Psoas muscle (tissue), 7 donors: ENCODE measurements at regions not wholly inside any gene's neighbourhood (a gene's known extent, or its start where the extent isn't known, plus 50 kb on each side); places are given as distances from the start of the nearest gene placed in this dataset.

Experiments used
- ATAC-seq, 4 donors: fragments of 200-7000 bp; cut with Tn5 transposase; one replicate each; pipeline ENCODE4 v1.9.1; 2020; ENCODE audit warnings: moderate library complexity in 3 of 4, mild to moderate bottlenecking in 2 of 4
- DNase-seq, 2 donors: peaks; one replicate each; pipeline ENCODE4 v3.0.0-alpha.2; 2020
- H3K27ac ChIP-seq: fragments of 200-600 bp; one replicate; pipeline ENCODE4 v1.8.0; 2022
- H3K27me3 ChIP-seq, 3 donors: fragments of 200-600 bp in 1 of 3; one replicate each; pipeline versions ENCODE4 v1.6.1 to v1.8.0; 2013 to 2022; ENCODE audit warnings: low read length in 2 of 3, mild to moderate bottlenecking in 2 of 3, moderate library complexity in 1 of 3; ENCODE audit not compliant: insufficient read depth in 3 of 3
- H3K36me3 ChIP-seq, 2 donors: fragments of 200-600 bp in 1 of 2; one replicate each; pipeline versions ENCODE4 v1.6.1 to v1.8.0; 2013 to 2022; ENCODE audit warnings: low read depth in 1 of 2, mild to moderate bottlenecking in 1 of 2, moderate library complexity in 1 of 2; ENCODE audit not compliant: insufficient read depth in 1 of 2
- H3K4me1 ChIP-seq: fragments of 200-600 bp; one replicate; pipeline ENCODE4 v1.8.0; 2022
- H3K4me3 ChIP-seq: fragments of 200-600 bp; one replicate; pipeline ENCODE4 v1.8.0; 2022; ENCODE audit warnings: mild to moderate bottlenecking
- H3K9me3 ChIP-seq: fragments of 200-600 bp; one replicate; pipeline ENCODE4 v1.8.0; 2022
- CTCF ChIP-seq: fragments of 200-600 bp; IDR thresholded peaks from one replicate; pipeline ENCODE4 v1.8.0; 2022; ENCODE audit warnings: antibody characterized with exemption
- WGBS, 3 donors: extraction: QIAGEN DNeasy Blood & Tissue Kit; methylation state at CpG; one replicate each; pipeline versions ENCODE4 v1.1.6 to v1.1.7; 2013; 5-methylcytosine and 5-hydroxymethylcytosine counted together
- intact Hi-C, 2 donors: fragments of 100-400 bp; cut with DNase I; formaldehyde crosslinking; loops; one replicate each; pipeline versions ENCODE4 v1.11.0 to v1.14.2; 2022
- donor health status: healthy with polysubstance abuse.
- donor health status: DM: no; HTN: no; CAD: no; lungs with moderate emphysema.
- donor health status: Bipolar disorder and iron deficiency.
- donor health status: healthy.
- donor health status: DM: yes; HTN: yes; CAD: no.
- donor health status: DM: no; HTN: no; CAD: no.
- donor health status: DM: yes; HTN: yes; CAD: no.

DNA sequence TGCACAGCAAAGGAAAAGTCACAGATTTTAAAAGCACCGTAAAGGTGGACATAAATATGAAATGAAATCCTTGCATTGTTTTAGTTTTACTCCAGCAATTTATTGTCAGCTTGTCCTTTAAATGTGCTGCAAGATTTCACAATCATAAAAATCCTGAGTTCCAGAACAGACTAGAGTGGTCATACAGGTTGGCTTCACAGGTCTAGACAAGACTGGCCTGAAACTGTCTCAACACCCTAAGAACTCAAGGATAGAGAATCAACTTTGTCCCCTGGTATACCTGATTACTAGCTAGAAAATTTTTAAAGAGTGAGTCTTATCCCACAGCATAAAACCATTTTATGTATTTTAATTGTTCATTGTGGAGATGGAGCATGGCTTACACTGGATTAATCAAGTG lies 521.7 kb upstream of the MCTP2 start:
- Histone ChIP-seq H3K9me3 (no peaks in the 10 kb centered on the region), H3K27me3 (no peaks in the 10 kb centered on the region), H3K4me3 (no peak overlapping the region), H3K27ac (no peak overlapping the region), H3K4me1 (no peaks in the 10 kb centered on the region), H3K36me3 (no peaks in the 10 kb centered on the region)
- no peak for DNase-seq
- 92 to 100% (median 97%) methylated on average over 1 of the region's 1 CpG for WGBS, 3 donors
- ATAC-seq = no peak
- no peak for TF ChIP-seq CTCF
- intact Hi-C loops = no loop called here

- Histone ChIP-seq H3K27me3 (no peaks in the 10 kb centered on the region), H3K27ac (no peak overlapping the region), H3K9me3 (no peaks in the 10 kb centered on the region), H3K4me1 (no peaks in the 10 kb centered on the region), H3K36me3 (no peaks in the 10 kb centered on the region), H3K4me3 (no peak overlapping the region)
- intact Hi-C loops = no loop called here
- WGBS, 3 donors = 56 to 66% (median 61%) methylated on average over 6 of the region's 6 CpGs
- DNase-seq = no peak
- TF ChIP-seq CTCF = no peak
- ATAC-seq = no peak
Measured at GRCh38 chr15:93708724-93709445, 522.5 kb upstream of the MCTP2 start.

DNA sequence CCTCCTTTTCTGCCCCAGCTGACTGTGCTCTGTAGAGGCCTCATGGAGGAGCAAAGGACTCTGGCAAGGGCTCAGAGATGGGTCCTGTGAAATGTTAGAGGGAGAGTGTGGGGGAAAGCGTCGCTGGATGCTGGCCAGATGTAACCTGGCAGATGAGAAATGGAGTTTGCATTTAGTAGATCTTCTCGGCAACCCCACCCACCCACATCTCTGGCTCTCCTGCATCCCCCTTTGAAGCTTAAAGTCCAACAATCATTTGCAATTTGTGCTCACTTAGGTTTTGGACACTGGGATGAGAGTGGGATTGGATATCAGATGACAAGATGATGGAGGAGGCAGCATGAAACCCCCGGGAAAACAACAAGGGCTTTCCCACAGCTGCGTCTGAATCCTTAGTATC lies 523.6 kb upstream of the MCTP2 start:
- intact Hi-C loops = no loop called here
- Histone ChIP-seq H3K4me1 (no peaks in the 10 kb centered on the region), H3K9me3 (no peaks in the 10 kb centered on the region), H3K4me3 (no peak overlapping the region), H3K27me3 (no peaks in the 10 kb centered on the region), H3K27ac (no peak overlapping the region), H3K36me3 (no peaks in the 10 kb centered on the region)
- no peak for DNase-seq
- no peak for ATAC-seq
- 35 to 56% (median 46%) methylated on average over 5 of the region's 5 CpGs for WGBS, 3 donors
- TF ChIP-seq CTCF = no peak

DNA sequence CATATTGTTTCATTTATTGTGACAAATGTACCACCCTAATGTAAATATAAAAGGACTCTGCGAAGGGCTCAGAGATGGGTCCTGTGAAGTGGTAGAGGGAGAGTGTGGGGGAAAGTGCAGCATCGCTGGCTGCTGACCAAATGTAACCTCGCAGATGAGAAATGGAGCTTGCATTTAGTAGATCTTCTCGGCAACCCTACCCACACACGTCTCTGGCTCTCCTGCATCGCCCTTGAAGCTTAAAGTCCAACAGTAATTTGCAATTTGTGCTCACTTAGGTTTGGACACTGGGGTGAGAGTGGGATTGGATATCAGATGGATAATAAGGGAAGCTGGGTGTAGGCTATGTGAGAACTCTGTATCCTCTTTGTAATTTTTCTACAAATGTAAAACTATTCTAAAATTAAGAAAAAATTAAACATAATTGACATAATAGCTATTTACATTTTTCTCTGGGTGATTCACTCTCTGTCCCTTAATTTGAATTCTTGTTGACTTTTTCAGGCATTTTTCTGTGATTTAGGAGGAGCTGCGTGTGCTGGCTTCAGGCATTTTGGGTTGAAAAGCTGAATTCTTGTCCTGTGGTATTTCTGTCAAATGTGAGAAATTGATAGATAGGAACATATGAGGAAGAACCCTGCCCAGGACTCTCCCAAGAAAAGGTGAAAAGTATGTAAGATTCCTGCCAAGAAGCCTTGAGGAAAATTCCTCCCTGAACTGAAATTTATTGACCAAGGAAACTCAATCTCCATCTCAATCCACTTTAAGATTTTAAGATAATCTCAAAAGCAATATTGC lies 524.7 kb upstream of the MCTP2 start:
- DNase-seq = no peak
- no peak for ATAC-seq
- no peak overlapping the region for H3K4me3 ChIP-seq
- TF ChIP-seq CTCF = no peak
- H3K4me1 ChIP-seq = no peaks in the 10 kb centered on the region
- intact Hi-C loops = no loop called here
- no peaks in the 10 kb centered on the region for H3K9me3 ChIP-seq
- H3K36me3 ChIP-seq = no peaks in the 10 kb centered on the region
- 45 to 50% (median 47%) methylated on average over 7 of the region's 7 CpGs for WGBS, 3 donors
- H3K27me3 ChIP-seq = no peaks in the 10 kb centered on the region
- H3K27ac ChIP-seq = no peak overlapping the region
